H4 (cell line): ENCODE measurements at regions not wholly inside any gene's neighbourhood (a gene's known extent, or its start where the extent isn't known, plus 50 kb on each side); places are given as distances from the start of the nearest gene placed in this dataset.
"Not testable (repeated sequence)": the region's sequence is repeated elsewhere in the genome, so short reads cannot be mapped to it uniquely, and the experiment has no call there.

Source experiments
- DNase-seq: peaks from one replicate; pipeline ENCODE4 v3.0.0-alpha.2; 2015; ENCODE audit warnings: low spot score

DNA sequence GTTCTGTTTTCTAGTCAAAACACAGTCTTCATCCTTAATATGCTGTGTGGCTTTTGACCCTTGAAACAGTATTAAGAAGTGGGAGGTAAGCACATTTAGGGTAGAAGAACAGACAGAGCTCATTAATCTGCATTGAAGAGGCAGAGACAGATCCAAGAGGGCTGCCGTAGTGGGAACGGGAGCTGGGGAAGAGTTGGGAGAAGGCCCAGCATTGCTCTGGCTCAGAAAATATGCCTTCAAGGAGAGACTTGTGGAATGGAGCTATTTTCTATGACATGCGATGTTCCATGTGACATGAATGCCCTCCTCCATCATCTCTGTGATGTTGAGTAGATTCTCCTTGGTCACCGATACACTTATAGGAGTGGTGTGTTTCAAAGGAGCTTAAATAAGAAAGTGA, 273.3 kb upstream of the BOD1L1 start:
- no peak for DNase-seq

DNA sequence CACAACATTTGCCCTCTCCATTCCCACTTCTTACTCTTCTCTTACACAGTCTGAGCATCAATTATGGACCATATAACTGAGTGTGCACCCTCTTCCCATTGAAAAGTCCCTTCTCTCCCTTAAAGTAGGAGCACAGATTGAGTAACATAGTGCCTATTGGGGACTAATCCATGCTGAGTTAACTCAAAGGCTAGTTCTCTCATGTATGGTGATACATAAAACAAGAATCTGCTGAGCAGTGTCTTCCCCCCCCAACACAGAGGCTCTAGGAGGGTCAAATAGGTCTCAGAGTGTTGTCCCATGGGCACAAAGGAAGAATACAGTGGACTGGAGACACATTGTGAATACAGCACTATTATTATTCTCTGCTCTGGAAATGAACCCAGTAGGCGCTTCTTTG, 274.6 kb upstream of the BOD1L1 start:
- no peak for DNase-seq

DNA sequence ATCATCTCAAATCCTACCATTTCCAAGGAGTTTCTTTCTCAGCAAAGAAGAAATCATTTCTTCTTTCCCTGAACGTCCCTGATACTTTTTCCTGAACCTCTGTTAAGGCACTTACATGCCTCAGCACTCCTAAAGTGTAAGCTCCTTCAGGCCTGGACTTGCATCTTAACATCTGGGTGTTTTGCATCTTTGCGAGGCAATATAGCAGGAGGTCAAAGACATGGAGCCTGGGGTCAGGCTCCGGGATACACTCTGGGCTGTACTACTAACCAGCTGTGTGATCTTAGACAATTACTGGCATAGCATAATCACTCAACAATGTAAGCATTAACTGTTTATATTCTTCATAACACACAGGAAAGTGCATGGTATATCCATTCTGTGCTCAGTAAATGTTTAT, 275.5 kb upstream of the BOD1L1 start:
- DNase-seq: no peak

DNA sequence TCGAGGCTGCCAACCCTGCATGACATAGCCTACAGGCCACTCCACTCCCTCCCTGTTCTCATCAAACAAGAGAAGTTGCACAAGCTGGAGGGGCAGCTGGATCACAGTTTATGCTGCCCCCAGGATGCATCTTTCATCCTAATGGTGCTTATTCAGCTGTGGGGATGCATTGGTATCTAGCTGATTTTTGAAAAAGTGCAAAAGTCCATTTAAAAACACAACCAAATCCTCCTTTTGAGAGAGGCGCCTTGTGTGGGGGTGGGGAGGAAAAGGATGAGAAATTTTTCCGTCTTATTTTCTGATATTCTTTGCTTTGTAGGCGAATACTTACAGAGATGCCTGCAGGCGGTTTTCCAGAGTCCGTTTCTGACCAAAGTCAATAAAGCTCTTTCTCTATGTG, 276.4 kb upstream of the BOD1L1 start:
- no peak for DNase-seq

DNA sequence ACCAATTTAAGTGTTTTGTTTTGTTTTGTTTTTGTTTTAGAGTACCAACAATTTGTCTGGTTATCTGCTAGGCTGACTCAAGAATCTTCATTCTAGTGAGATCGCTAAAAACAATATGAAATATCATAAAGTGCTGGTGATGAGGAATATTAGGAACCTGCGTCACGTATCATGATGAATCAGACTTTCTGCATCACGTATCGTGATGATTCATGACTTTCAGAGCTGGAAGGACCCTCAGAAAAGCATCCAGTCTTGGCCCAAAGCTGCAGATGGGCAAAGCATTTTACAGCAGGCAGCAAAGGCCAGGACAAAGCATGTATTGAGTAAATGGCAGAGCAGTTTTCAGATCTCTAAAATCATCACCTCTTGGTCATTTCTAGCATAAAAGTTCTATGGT, 278.0 kb upstream of the BOD1L1 start:
- no peak for DNase-seq

DNA sequence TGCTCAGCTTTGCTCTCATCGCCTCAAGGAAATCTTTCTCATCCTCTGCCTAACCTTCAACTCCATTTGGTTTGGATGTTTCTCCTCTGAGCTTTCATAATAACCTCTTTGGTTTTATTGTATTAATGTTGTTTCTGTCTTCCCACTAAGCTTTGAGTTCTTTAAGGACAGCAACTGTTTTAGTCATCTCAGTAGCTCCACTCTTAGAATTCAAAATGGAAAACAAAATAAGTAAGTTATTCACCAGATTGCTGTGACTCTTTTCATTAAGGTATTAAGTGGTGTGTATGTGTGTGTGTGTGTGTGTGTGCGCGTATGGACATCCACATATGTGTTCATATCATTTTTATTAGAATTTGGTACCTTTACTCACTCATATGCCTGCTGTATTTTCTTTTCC, 279.2 kb upstream of the BOD1L1 start:
- DNase-seq: no peak

DNA sequence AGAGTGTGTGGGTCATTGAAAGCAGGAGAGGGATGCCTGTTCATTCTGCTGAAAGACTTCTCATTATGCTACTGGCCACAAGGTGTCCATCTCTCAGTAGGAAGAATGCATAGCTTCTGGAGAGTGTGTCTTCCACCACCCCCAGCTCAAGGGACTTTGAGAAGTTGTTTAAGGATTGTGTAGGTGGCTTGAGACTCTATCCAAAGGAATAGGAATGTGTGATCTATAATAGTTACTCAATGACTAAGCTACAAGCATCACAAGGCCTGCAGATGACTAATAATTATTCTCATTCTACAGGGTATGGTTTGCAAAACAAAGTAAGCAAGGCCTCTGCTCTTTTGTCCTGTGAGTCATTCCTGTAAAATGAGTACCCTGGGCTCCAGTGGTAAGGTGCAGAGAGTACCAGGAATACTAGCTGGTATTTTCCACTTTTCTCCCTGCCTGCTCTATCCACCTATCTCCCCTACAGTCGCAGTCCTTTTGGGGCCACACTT, 279.8 kb upstream of the BOD1L1 start:
- DNase-seq: peak; percentile 91

DNA sequence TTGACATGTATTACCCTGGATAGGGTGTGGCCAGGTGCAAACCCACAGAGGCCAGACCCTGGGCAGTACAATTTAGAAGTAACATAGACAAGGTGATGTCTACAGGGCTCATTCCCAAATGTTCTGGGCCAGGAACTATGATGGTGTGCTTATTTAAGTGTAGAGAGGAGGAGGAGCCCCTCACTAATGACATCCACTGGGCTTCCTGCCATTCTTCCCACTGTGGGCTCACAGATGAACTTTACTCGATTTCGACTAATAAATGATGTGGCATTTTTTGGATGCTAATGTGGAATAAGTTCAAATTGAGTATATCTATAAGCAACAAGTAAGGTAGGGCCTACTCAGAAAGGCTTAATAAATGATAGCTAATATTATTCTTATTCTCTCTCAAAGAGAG, 280.9 kb upstream of the BOD1L1 start:
- DNase-seq: no peak

DNA sequence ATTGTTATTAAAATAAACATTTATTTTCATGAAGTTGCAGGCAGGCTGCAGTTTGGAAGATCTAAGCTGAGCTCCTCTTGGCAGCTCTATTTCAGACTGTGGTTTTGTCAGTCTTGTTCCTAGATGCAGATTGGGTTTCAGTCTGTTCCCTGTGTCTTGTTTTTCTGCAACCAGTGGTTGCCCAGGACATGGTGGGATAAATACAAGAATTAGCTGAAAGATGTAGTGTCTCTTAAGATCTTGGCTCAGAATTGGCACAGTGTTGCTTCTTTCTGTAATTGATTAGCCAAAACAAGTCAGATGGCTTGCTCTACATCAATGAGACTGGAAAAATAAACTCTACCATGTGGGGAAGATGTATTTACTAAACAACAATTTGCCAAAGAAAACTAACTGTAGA, 283.0 kb upstream of the BOD1L1 start:
- DNase-seq: no peak

DNA sequence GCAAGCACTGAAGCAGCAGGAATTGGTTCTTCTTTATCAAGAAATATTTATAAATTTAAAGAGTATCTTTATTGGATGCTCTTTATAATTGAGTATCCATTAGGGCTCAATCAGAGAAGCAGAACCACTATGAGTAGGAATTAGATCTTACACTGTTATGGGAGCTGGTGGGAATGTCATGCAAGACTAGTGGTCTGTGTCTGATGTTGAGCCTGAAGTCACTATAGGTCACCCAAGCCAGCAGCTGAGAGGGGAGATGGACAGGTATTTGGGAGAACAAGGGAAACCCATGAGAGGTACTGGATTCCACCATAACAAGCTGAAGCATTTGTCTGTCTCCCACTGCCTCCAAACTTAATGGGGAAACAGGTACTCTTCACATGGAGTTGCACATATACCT, 283.7 kb upstream of the BOD1L1 start:
- DNase-seq: no peak

DNA sequence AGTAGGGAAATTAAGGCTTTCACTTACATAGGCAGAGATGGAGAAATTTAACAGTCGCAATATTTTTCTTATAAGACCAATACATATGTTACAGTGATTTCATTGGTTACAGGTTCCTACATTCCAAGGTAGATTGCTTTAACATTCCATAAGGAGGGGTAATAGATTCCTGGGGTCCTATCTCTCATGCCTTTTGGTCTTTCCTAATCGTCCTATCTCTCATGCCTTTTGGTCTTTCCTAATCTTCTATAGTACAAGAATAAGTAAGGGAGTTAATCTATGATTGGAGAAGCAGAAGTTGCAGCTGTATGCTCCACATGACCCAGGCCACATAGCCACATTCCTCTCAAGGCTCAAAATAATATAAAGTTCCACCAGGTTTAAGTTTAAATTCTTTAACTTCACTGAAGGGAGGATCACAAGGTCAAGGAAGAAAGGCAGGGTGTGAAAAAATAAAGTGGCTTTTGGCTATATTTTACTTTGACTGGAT, 285.0 kb upstream of the BOD1L1 start:
- no peak for DNase-seq

DNA sequence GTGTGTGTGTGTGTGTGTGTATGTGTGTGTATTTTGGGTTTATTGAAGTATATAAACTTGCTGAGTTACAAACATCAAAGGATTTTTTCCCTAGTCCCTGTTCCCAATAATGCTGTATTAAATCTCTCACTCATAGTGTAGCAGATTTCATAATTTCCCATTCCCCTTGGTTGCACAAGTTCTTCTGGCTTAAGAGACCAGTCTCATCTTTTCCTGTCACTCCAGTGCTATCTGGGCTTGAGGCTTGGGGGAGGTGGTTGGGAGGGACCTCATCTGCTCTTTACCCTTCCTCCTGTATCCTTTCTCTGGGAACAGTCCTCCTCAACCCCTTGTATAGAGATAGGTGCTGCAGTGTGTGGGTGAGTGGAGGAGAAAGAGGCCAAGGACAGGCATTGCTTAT, 285.4 kb upstream of the BOD1L1 start:
- DNase-seq: no peak

DNA sequence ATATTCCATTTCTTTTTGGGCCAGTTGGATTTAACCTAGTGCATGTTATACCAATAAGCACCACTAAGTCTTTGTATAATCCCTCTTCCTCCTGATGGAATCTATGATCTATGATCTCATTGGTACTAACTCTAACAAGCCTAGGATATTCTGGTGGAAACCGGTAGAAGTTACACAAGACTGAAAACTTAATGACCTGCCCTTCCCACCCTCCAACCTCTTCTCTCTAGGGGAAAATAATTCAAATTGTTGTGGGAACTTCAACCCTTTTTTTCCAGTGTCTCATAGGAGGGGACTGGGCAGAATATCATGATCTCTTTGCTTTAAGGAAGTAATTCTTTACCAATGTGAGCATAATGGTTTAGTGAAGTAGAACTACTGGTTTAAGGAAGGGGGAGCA, 289.5 kb upstream of the BOD1L1 start:
- DNase-seq: no peak

DNA sequence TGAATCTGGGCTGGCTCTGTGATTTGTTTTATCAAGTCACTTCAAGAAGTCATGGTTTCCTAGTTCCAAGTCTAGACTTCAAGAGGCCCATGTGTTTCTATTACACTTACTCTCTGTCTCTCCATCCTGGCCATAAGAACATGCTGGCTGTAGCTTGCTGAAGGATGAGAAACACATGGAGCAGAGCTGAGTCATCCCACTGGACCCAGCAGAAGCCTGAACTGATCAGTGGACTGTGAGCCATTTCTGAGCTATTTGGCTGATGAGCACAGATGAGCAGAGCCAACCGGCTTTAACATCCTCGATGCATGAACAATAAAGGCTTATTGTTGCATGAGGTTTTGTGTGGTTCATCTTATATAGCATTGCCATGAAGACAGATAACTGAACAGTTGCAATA, 290.6 kb upstream of the BOD1L1 start:
- peak; percentile 49 for DNase-seq

DNA sequence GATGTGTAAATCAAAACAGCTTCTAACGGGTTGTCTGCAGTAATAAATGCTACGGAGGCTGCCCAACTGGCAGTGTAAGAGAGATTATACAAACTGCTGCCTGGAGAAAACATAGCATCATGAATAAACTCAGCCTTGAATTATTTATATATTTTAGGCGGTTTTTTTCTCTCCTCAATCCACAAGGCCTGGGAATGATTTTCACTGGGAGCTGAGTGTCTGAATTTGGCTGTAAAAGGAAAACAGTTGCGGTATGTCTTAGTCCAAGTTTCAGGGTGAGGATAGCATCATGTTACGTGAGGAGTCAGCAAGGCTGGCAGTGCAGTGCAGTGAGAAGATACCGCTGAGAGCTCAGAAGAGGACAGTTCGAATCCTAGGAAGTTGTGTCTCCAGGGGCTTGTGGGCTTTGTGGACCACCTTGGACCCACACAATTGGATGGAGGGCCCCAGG, 291.5 kb upstream of the BOD1L1 start:
- peak; percentile 96 for DNase-seq

DNA sequence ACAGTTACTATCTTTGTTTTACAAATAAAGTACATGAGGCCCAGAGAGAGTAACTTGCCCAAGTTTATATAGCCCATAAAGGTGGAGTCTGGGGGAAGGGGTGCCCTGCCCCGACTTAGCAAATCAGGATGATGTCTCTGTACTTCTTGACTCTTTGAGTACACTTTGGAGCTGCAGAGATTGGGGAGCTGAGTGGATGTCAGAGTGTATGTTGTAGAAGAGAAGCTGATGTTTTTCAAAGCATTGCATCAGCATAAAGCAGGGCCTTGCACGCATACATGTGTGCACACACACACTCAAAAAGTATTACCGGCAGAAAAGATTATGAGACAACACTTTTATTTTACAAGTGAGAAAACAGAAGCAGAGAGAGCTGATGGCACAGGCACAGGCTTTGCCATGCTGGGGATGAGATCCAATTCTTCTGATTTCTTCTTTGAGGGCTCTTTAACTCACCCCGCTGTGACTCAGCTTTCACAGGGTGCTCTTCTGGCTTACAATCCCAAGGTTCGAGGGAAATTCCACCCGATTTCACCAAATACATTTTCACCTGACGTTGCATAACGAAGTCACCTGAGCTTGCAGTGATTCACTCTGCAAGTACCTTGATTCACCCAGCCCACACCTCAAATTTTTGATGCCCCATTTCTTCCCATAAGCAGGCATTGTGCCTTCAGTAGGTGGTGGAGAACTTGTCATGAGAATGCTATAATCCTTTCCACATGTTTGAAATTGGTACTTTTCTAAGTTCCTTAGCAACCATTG, 292.8 kb upstream of the BOD1L1 start:
- DNase-seq: no peak

DNA sequence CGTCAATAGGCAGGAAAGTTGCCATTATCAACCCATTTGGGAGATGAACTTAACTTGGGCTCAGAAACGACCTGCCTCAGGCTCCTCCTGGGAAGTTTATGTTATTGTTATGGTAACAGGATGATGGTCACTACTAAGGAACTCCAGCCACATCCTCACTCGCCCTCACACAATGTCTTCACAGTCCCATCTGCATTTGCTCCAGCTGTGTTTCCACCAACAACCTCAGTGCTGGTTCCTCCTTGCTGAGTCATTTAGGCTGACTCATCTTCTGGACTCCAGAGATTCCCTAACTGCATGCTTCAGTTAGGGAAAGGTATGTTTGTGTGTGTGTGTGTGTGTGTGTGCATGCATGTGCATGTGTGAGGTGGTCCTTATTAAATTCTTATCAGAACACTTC, 293.4 kb upstream of the BOD1L1 start:
- DNase-seq: peak; percentile 100

DNA sequence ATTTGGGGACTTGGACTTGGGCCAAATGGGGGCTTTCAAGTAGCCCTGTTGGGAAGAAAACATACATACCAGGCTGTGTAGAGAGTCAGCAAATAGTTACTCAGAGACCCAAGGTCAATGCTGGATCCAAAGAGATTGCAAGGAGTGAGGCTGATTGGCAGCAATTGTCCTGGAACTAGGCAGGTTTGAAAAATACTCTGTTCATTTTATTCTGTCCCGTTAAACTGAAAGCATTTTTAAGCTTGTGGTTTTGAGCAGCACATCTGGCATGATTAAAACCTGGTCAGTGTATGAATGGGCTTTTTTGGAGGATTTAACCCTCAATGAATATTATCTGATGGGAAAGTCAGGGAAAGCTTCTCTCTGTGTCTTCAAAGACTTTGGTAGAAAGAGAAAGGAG, 294.3 kb upstream of the BOD1L1 start:
- DNase-seq: no peak

DNA sequence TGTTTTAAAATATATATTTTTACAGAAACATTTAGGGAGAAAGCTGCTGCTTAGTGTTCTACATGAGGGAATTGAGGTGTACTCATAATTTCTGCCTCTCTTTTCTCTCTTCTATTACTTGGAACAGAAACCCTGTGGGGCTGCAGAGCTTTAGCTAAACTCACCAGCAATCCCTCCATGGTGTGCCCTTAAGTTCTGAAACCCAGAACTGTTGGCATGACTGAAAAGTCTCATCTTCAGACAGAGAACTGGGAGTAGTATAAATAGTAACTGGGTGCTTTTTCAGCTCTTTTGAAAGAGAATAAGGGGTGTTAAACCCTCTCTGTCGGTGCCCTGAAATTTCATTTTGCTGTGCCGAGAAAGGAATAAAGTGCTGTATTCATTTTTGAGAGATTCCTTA, 294.9 kb upstream of the BOD1L1 start:
- DNase-seq: no peak

DNA sequence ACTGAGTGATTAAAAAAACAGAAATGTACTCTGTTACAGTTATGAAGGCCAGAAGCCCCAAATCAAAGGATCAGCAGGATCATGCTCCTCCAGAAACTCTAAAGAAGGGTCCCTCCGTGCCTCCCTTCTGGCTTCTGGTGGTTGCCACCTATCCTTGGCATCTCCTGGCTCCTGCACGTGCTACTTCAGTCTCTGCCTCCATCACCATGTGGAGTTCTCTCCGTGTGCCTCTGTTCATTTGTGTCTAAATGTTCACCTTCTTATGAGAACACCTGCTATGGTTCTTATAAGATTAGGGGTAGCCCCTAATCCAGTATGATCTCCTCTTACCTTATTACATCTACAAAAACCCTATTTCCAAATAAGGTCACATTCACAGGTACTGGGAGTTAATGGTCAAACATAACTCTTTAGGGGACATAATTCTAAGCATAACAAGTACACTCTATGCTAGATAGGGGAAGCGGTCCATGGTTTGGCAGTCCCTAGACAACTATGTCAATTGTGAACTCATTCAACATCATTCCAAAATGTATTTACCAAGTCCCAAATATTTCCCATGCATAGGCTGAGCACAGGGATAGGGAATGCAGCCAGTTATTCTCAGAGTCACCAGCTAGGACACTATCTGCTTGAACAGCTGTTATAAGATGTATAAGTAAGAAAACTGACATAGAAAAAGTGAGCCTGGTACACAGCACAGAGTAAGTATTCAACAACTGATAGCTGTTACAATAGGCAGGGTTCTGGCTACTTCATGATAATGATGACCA, 295.5 kb upstream of the BOD1L1 start:
- DNase-seq: no peak

DNA sequence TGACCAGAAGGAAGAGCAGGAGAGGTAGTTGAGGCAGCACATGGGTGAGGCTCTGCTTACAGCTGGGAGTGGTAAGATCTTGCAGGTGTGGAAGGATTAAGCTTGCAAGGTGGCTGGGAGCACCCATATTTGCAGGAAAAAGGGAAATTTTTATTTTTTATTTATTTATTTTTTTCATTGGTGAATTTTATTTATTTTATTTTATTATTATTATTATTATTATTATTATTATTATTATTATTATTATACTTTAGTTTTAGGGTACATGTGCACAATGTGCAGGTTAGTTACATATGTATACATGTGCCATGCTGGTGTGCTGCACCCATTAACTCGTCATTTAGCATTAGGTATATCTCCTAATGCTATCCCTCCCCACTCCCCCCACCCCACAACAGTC, 297.4 kb upstream of the BOD1L1 start:
- DNase-seq: not testable (repeated sequence)

DNA sequence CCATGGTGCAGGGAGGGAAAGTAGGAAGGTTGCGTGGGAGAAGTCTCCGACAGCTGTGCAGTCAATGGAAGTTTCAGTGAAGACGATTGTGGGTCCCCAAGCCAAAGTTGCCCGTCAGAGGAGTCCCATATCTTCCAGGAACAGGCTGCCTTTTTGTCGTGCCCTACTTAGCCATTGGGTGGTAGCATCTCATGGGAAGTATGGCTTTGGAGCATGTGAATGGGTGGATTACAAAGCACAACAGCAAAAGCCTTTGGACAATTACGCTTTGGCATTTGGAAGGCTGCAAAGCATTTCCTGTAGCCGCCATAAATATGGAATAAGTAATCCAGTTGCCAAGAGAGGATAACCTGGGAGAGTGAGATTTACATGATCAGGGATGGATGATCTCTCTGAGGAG, 300.7 kb upstream of the BOD1L1 start:
- DNase-seq: no peak

DNA sequence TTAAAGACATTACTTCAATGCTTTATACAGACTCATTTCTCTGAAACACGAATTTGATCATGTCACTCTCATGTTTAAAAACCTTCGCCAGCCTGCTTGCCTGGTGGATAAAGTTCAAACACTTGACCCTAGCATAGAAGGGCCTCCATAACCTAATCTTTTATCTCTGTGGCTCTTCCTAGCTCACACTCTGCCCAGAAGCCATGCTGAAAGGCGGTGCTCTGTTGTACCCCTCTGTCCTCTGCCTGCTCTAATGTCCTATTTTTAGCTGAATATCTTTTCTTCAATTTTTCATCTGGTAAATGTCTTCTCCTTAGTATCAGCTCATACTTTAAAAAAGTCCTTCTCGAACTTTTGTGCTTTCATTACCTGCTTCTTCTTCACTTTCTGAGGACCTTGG, 302.6 kb upstream of the BOD1L1 start:
- DNase-seq: no peak
